Suppressor macrophage (primary cell): ENCODE measurements at regions not wholly inside any gene's neighbourhood (a gene's known extent, or its start where the extent isn't known, plus 50 kb on each side); places are given as distances from the start of the nearest gene placed in this dataset.

Experiments used
- DNase-seq, 4 experiments: peaks; one replicate each; pipeline ENCODE4 v3.0.0-alpha.2; 2020 to 2022

DNA sequence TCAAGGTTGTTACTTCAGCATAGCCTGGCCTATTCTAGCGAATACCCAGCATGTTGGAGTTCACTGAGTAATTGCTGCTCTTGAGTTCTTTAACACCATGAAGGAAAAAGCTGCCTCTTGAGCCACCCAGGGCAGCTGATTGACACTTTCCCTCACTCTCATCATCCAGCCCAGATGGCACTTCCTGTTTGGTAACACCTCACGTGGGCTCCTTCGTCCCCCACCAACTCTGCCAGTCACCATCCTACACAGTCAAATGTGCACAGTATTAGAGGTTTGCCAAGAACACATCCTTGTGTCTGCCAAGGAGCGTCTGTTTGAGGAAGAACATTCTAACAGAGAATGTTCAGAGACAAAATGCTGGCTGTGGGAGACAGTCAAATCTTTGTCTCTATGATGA lies 266.3 kb downstream of the RPLP1 start:
- peak; percentile 92 to 98 (median 94) for DNase-seq

DNA sequence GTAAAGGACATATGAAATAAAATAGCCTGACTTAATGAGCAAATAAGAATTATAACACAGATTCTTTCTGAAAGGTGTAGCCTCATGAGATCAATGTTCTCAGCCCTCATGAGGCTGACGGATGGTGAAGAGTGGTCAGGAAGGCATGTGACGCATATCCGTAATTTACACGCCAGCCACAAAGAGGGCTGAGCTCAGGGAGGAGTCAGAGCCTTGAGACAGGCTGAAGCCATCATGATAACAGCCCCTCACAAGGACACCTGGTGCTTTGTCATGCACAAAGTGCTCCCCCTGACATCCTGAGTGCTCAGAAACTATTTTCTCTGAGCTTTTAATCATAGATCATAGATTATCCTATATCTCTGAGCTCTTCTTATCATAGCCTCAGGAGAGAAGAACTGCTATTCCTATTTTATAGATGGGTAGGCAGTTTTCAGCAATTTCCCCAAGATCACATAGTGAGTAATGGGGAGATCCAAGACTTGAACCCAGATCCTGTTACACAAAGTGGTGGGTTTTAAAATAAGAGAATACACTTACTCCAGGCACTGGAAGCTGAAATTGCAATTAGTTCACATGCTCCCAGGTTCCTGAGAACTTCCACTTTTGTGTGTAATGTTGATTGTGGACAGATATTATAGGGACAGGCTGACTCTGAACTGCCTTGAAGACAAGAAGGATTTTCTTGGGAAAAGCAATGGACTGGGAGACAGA lies 267.1 kb downstream of the RPLP1 start:
- peak; percentile 86 to 95 (median 91) for DNase-seq

DNA sequence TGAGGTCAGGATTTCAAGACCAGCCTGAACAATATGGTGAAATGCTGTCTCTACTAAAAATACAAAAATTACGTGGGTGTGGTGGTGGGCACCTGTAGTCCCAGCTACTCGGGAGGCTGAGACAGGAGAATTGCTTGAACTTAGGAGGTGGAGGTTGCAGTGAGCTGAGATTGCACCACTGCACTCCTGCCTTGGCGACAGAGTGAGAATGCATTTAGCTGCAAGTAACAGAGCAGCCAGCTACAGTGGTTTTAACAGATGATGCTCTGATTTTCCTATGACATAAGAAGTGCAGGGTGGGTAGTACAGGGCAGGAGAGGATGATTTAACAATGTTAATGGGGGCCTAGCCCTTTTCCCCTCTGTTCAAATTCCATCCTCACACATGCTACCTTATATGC lies 267.9 kb downstream of the RPLP1 start:
- DNase-seq, result no peak

DNA sequence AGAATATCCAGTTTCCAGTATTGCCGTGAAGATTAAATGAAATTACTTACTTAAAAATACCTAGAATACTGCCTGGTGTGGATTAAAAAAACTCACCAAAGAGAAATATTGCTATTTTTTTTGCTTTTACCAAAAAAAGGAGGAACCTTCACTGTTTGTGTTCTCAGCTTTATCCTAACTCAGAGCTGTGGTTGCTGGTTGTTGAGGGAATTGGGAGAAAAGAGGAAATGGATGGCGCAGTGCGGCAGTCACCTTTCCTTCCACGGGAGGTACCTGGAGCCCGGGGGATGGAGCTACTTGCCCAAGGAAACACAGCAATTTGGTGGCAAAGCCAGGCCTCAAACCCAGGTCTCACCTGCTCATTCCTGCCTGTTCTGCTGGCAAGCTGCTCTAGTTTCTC lies 270.3 kb downstream of the RPLP1 start:
- DNase-seq, result peak; percentile 41 to 71 (median 60)

DNA sequence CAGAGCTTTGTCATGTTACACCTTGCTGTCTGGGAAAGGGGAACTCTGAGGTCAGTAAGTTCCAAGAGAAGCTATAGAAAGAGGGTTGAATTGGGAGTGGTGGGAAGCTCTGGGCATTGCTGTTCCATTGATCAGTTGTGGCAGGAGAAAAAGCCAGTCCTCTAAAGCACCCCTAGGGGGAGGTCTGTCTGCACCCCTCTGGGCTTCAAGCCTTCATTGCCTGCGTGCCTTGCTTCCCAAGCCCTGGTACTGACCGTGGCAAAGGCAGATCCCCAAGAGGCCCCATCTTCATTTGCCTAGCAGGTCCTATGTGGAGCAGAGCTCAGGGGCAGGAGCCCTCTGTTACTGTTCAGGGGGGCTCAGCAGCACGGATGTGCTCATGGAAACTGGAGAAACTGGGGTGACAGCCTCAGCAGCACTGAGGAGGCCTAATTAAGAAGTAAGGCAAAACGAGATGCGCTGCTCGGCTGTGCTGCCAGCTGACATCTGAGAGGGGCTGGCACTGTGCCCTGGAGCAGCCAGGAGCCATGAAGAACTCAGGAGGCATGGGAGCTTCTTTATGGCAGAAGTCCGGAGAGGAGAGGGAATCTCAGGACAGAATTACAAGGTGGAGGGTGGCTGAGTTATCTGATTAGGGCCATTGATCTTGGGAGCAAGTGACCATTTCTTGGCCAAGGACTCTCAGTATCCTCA lies 270.9 kb downstream of the RPLP1 start:
- no peak for DNase-seq

DNA sequence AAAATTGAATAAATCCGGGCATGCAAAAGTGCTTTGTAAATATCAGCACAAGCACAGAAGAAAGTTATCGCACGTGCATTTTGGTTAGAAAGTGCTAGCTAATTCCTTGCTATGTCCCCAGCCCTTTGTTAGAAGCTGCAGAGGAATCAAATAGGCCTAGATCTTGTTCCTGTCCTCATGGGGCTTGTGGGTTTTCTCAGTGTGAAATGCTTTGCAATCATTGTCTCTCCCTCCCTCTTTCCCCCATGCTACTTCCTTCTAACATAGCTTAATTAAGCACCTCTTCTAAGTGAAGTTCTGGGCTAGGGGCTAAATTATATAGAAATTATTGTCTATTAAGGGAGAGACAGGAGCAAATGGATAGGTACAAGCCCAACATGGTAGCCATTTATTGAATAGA lies 271.7 kb downstream of the RPLP1 start:
- no peak for DNase-seq

DNA sequence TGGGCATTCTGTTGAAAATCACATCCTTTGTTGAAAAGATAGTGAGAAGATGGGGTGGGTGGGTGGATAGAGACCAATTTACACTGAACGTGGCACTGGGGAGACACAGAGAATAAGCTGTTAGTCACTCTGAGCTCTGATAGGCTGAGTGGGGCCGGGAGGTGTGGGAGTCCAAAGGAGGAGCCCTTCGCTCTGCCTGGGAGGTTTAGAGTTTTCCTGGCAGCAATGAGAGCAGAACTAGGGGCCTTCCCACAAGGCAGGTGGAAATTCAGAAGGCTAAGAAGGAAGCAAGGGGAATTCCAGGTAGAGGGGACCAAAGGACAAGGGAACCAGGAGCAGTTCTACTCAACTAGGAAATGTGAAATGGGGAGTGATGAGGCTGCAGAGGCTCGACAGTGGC lies 272.7 kb downstream of the RPLP1 start:
- DNase-seq, result peak in 2 of 4 experiments; percentile 29 to 50

DNA sequence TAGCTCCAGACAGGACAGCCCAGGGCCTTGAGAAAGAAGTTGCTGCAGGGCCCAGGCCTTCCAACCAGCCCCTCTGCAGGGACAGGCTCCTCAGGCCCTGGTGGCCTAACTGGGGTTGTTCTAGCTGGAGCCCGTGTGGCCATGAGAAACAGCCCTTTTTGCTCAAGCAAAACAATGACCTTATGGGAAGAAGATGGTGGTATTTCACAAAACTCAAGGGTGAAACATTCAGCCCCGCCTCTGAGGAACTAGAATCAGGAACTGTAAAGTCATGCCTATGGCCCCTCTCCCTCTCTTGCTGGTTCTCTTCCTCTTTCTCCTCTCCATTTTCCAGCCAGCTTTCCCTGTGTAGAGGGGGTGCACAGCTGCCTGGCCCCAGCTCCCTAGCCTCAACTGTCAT lies 273.3 kb downstream of the RPLP1 start:
- DNase-seq, result peak; percentile 88 to 96 (median 92)

DNA sequence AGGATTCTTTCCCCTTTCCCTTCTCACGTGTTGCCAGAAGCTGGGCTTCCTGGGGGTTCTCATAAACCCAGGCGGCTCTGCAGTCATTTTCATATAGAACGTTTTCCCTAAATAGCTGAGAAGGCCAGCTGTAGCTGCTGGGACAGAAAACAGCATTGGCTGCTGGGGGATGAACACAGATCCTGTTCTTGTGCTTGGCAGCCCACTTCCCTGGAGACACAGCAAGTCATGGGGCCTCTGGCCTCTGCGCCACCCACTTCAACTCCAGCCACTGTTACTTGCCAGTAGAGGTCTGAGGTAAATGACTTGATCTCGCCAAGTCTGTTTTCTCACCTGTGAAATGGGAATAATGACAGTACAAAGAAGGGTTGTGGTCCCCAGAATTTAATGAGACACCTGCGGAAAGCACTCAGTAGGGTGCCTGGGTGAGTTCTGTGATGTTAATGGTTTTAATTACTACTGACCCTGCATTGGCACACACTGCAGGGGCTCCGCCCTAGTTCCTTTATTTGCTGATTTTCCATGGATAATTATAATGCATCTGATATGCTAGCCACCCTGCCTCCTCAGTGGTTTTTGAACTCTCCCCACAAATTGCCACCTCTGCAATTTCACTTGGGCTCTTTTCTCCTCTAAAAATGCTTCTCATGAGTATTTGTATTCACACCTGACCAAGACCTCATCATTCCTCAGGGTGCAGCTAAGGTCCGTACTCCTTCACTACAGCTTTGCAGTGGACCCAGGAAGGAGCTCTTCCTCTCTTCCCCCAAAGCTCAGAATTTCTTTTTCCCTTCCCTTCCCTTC lies 274.7 kb downstream of the RPLP1 start:
- peak; percentile 49 to 82 (median 66) for DNase-seq

DNA sequence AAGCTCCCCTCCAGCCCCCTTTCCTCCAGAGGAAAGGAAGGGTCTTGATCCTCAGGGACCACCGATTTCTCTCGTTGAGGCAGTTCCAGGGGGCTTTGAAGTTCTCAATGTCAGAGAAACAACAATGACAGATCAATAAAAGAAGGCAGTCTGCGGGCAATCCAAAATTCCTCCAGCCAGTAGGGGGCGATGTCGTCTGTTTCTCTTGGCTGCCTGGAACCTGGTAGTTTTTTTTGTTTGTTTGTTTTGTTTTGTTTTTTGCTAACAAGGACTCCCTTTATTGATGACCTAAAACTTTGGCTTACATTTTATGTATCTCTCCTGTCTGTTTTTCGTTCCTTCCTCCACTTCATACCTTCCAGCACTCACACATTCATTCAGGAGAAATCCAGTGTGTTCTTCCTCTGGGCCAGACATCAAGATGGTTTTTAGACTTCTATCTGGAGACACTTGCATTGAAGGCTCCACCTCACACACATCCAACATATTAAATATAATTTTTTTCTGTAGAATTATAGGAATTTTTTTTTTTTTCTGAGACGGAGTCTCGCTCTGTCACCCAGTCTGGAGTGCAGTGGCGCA lies 276.6 kb downstream of the RPLP1 start:
- DNase-seq, result peak; percentile 40 to 71 (median 56)

DNA sequence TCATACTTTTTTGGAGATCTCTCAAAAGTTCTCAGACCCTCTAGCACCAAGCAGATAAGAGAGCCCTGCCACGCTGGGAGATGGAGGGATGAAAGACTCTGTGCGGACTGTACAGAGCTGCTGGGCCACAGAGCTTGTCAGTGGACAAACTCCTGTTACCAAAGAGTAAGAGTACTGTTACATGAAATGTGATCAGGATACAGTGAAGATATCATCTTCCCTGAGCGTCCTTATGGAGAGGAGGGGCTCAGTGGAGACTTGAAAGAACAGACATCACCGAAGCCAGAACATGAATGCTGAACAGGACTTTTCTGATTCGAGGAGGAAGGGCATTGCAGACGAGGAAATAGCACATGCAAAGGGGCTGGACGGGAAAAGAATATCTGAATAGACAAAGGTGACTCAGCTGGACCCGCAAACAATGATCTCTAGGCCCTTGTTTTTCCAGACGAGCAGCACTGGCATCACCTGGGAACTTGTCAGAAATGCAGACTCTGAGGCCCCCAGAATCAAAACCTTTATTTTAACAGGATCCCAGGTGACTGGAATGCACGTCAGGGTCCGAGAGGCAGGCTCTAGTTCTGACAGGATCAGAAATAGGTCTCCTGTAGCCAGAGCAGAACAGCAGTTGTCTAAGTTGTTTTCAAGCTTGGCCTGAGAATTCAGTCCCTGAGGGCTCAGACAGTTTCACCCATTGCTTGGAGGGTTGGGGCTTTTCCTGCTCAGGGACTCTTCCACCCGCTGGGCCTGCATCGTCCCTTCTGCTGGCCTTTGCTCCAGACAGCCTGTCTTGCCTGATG lies 277.9 kb downstream of the RPLP1 start:
- peak in 2 of 4 experiments; percentile 35 to 45 for DNase-seq

DNA sequence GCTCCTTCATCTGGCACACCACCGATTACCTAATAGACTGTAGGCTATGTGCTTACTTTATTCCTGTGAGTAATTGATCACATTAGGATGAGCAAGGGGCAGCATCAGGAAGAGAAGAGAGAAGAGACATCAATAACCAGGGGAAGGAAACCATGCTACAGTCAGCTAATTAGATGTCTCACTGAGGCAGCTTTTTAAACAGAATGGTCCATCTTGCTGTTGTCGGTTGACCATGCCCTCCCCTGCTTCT lies 278.4 kb downstream of the RPLP1 start:
- DNase-seq, result peak in 3 of 4 experiments; percentile 37 to 71 (median 51)

DNA sequence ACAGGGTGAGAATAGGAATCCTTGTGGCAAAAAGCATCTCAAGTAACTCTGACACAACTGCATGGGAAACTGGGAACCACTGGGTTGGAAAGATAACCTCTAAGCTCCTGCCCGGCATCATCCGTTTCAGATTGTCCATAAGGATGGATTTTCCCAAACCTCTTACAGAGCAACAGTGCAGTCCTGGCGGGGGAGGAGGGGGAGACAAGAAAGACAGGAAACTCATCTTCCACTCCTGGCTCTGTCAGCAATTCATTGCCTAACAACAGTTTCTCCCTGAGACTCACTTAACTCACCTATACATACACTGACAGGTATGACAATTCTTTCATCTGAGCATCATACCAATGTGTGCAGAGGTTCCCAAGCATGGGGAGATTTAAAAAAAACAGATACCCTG lies 279.0 kb downstream of the RPLP1 start:
- no peak for DNase-seq

DNA sequence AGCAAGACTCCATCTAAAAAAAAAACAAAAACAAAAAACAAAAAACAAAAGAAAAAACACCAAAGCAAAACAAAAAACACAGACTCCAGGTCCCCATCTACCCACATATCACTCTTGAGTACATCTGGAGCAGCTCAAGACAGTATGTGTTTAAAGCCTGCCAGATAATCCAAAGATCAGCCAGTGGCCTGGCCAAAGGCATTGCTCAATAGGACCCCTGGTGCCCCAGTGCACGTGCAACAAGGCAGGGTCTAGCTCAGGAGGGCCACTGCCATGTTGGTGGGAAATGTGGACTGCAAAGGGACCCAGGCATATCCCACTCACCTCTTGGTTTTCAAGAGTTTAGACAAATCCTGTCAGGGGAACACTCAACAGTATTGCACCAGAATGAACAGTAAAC lies 279.5 kb downstream of the RPLP1 start:
- no peak for DNase-seq

DNA sequence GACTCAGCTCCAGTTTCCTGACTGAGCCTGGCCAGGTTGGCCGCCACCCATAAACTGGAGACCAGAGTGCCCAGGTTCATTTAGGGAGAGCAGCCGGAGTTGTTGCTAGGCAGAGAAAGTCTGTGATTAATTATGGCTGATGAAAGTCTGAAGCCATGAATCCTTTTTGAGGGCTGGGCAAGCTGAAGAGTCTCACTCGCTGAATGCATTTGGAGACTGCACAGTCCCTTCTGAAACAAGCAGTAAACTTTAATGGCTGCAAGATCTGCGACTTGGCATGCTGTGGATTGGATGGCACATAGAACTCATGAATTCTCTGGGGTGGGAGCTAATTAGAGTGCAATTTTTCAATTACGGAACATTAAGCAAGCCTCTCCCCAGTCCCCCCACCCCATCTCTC lies 282.1 kb downstream of the RPLP1 start:
- DNase-seq, result no peak

DNA sequence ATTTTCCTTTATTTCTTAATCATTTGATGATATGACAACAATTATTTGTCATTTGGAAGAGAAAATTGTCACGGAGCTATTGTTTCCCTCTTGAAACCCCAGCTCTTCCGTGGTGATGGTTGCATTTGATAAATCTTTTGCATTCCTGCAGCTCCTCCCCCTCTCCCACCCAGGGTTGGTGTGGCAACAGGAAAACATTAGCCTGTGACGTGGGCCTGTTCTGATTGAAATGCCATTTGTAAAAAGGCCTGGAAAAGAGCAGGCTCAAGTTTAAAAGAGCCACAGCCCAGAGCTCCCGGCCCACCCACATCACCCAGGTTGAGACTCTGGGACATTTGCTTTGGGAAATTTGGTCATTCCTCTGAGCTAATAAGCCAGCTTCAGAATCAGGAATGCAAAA lies 282.5 kb downstream of the RPLP1 start:
- peak in 2 of 4 experiments; percentile 47 to 52 for DNase-seq

DNA sequence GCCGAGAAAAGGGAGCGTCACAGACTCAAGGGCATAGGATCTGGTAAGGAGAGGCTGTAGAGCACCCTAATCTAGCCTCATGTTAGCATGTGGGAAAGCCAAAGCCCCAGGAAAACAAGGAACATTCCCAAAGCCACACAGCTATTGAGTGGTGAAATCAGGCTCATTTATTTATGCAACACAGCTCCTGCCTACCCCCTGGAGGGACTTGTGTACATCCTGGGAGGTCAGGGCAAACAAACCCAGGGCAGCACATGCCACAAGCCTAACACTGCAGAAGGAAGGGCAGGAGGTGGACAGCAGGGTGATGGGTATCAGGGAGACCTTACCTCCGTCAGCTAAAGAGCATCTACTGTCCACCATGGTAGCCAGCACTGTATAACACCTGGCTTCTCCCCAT lies 283.5 kb downstream of the RPLP1 start:
- DNase-seq, result no peak

DNA sequence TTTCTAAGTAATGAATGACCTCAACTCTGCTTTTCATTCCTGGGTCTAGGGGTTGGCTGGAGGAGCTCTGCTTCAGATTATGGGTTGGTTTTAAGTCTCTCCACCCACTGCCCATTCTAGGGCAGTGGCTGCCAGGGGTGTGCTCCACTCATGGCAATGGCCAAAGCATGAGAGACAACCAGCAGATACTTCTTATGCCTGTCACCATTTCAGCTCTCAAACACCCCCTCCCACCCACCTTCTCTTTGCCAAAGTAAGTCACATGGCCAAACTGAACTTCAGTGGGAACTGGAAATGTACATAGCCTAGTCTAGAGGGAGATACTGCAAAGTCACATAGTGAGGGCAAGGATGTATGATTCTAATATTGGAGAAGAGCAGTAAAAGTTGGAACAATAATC lies 285.3 kb downstream of the RPLP1 start:
- peak; percentile 41 to 68 (median 58) for DNase-seq

DNA sequence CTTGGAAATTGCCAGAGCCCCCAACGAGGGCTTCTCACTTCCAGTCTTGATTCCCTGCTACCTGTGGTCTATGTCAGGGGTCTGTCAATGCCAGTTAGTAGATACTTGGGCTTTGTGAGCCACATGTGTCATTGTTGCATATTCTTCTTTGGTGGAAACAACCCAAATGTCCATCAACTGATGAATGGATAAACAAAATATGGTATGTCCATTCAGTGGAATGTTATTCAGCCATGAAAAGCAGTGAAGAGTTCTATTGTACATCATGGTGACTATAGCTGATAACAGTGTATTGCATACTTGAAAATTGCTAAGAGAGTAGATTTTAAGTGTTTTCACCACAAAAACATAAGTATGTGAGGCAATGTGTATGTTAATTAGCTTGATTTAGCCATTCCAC lies 288.1 kb downstream of the RPLP1 start:
- no peak for DNase-seq

DNA sequence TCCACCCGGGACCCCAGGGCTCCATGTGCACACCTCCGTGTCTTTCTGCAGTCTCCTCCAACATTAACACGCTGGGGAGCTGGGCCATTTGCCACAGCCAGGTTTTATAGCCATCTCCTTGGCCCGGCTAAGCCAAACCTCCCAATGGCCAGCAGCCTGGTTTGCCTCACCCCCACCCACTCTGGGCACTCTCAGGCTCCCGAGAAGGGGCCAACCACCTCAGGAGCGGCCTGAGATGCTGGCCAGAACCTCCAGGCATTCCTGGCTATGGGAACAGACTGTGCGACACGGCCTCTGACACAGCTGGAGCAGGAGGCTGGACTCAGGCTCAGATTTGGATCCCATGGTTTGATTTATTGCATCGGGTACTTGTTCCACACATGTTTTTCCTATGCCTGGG lies 289.7 kb downstream of the RPLP1 start:
- no peak for DNase-seq

DNA sequence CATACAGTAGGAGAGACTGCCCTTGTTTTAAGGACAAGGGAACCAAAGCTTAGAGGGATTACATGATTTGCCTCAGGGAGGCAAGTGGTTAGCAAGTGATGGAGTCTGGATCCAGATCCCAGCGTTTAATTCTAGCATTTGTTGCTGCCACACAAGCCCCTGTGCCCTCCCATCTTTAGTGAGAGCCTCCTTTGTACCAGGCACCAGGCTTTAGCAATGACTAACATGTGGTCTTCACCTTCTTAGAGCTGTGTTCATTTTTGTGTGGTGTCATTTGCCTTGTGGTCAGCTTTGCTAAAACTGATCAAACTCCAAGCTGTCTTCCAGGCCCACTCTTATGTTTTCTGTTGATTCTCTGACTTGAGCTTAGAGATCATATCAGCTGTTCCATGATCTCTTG lies 290.5 kb downstream of the RPLP1 start:
- no peak for DNase-seq

DNA sequence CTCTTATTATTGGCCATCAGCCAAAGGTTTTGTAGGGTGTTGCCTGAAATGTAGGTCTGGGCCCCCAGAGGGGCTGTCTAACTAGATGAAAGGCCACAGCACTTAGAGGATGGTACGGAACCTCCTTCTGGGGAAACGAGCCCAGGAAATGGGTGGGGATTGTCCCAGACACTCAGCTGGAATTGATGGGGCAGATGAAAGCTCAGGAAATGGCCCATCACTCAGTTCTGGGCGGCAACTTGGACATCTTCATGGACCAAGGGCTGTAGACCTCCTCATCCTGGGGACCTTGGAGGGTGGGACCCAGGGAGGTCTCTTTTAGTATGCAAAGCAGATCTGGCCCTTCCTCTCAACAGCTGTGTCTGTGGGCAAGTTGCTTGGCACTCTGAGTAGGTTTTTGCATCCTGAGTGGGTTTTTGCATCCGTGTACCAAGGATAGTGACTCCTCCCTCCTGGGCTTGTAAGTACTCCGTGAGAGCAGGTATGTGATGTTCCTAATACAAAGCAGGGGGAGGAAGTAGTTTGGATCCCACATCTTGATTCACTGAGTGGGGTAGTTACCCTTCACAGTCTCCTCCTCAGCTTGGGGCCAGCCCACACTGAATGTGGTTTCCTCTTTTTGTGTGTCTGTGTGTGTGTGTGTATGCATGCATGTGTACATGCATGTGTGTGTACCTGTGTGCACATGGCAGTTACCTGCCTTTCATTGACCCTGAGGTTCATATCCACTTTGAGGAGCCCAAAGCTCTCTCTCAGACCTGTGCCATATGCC lies 292.0 kb downstream of the RPLP1 start:
- peak in 1 of 4 experiments; percentile 34 for DNase-seq
